ENCODE measurements at regions not wholly inside any gene's neighbourhood (a gene's known extent, or its start where the extent isn't known, plus 50 kb on each side); places are given as distances from the start of the nearest gene placed in this dataset.
A peak's percentile ranks its signal among the peaks of the same experiment; 100 is the strongest.
"Not testable (repeated sequence)": the region's sequence is repeated elsewhere in the genome, so short reads cannot be mapped to it uniquely, and the experiment has no call there.

- no peak for DNase-seq
Observed at GRCh38 chr13:75993241-75993640, 357.1 kb downstream of the LMO7 start.

- no peak for DNase-seq
Observed at GRCh38 chr13:75986818-75987217, 350.7 kb downstream of the LMO7 start.

- no peak for DNase-seq
Observed at GRCh38 chr13:75985132-75985531, 349.0 kb downstream of the LMO7 start.

GRCh38 chr13:75978818-75979217 lies 342.7 kb downstream of the LMO7 start:
- no peak for DNase-seq

GRCh38 chr13:75968103-75968838 lies 332.1 kb downstream of the LMO7 start:
- no peak for DNase-seq

GRCh38 chr13:75963302-75963701 lies 327.2 kb downstream of the LMO7 start:
- DNase-seq, result no peak

- DNase-seq, result no peak
Observed at GRCh38 chr13:75961911-75962310, 325.8 kb downstream of the LMO7 start.

- DNase-seq, result no peak
Observed at GRCh38 chr13:75960538-75960994, 324.4 kb downstream of the LMO7 start.

GRCh38 chr13:75959861-75960481 lies 323.8 kb downstream of the LMO7 start:
- peak; percentile 29 for DNase-seq

- DNase-seq, result not testable (repeated sequence)
Observed at GRCh38 chr13:75953589-75953988, 317.5 kb downstream of the LMO7 start.

- DNase-seq, result no peak
Observed at GRCh38 chr13:75947448-75947847, 311.3 kb downstream of the LMO7 start.

- DNase-seq, result no peak
Observed at GRCh38 chr13:75946536-75947284, 310.6 kb downstream of the LMO7 start.

- no peak for DNase-seq
Observed at GRCh38 chr13:75945841-75946482, 309.8 kb downstream of the LMO7 start.

GRCh38 chr13:75938811-75939560 lies 302.9 kb downstream of the LMO7 start:
- DNase-seq, result no peak

- no peak for DNase-seq
Observed at GRCh38 chr13:75936791-75937190, 300.7 kb downstream of the LMO7 start.

GRCh38 chr13:75935805-75936204 lies 299.7 kb downstream of the LMO7 start:
- no peak for DNase-seq

GRCh38 chr13:75934889-75935288 lies 298.8 kb downstream of the LMO7 start:
- DNase-seq, result no peak

- no peak for DNase-seq
Observed at GRCh38 chr13:75932636-75933035, 296.5 kb downstream of the LMO7 start.

- no peak for DNase-seq
Observed at GRCh38 chr13:75931116-75931515, 295.0 kb downstream of the LMO7 start.

- DNase-seq, result no peak
Observed at GRCh38 chr13:75929076-75929475, 292.9 kb downstream of the LMO7 start.

GRCh38 chr13:75927183-75927669 lies 291.1 kb downstream of the LMO7 start:
- DNase-seq, result no peak

GRCh38 chr13:75920536-75920935 lies 284.4 kb downstream of the LMO7 start:
- no peak for DNase-seq
